Astrocyte of the cerebellum (primary cell): ENCODE measurements at regions not wholly inside any gene's neighbourhood (a gene's known extent, or its start where the extent isn't known, plus 50 kb on each side); places are given as distances from the start of the nearest gene placed in this dataset.

Experiments used
- DNase-seq: peaks from one replicate; pipeline ENCODE4 v3.0.0-alpha.2; 2011; ENCODE audit warnings: low read depth
- H3K4me3 ChIP-seq: 2 replicates; pipeline ENCODE4 v1.5.1; 2011; ENCODE audit warnings: mild to moderate bottlenecking, low read depth, low read length, moderate library complexity
- in situ Hi-C: cut with HindIII; loops from 2 replicates; pipeline ENCODE4 v1.10.0; 2017; ENCODE audit warnings: low sequenced_read_pairs
- TF ChIP-seq, protein P1 (sequence below): IDR thresholded peaks from 2 replicates; pipeline ENCODE4 v1.5.1; 2012; ENCODE audit warnings: low read length, low read depth, moderate library complexity, mild to moderate bottlenecking; ENCODE audit errors: missing control alignments

DNA sequence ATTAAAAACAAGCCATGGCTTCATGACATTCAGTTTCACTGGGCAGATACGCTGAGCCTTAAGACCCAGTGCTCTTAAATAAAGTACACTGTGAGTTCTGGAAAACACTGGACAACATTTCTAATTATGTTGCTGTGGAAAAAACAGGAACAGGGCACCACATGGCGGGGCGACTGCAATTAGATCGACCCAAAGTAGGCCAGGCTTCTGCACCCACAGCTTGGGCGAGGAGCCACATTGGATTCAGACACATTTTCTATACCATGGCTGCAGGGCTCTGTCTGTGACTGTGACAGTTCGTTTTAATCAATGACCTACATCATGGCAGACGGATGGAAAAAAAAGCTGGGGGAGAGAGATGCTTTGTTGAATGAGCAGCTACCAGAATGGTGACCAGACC, 227.2 kb upstream of the HS6ST1 start:
- TF ChIP-seq, protein P1, sequence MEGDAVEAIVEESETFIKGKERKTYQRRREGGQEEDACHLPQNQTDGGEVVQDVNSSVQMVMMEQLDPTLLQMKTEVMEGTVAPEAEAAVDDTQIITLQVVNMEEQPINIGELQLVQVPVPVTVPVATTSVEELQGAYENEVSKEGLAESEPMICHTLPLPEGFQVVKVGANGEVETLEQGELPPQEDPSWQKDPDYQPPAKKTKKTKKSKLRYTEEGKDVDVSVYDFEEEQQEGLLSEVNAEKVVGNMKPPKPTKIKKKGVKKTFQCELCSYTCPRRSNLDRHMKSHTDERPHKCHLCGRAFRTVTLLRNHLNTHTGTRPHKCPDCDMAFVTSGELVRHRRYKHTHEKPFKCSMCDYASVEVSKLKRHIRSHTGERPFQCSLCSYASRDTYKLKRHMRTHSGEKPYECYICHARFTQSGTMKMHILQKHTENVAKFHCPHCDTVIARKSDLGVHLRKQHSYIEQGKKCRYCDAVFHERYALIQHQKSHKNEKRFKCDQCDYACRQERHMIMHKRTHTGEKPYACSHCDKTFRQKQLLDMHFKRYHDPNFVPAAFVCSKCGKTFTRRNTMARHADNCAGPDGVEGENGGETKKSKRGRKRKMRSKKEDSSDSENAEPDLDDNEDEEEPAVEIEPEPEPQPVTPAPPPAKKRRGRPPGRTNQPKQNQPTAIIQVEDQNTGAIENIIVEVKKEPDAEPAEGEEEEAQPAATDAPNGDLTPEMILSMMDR, result no peak
- in situ Hi-C loops, result no loop called here

DNA sequence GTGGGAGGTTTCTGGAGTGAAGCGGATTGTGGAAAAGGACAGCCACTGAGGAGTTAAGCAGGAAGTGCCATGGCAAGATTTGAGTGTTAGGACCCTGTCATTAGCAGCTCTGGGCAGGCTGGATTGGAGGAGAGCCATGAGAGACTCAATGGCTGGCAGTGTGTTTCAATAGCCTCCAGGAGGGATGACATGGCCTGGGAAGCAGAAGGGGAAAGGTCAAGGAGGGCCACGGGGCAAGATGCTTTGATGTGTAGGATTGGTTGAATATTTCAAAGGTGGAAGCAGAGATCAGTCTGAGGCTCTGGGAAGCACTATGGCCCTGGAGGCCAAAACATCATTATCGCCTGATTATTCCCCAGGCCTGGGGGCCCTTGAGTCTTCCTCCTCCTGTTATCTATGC, 229.0 kb upstream of the HS6ST1 start:
- TF ChIP-seq, protein P1, result no peak
- DNase-seq, result no peak
- in situ Hi-C loops, result no loop called here
- no peak overlapping the region for H3K4me3 ChIP-seq

More for the DNA sequence above, 227.2 kb upstream of the HS6ST1 start:
- DNase-seq, result no peak
- H3K4me3 ChIP-seq, result no peak overlapping the region

DNA sequence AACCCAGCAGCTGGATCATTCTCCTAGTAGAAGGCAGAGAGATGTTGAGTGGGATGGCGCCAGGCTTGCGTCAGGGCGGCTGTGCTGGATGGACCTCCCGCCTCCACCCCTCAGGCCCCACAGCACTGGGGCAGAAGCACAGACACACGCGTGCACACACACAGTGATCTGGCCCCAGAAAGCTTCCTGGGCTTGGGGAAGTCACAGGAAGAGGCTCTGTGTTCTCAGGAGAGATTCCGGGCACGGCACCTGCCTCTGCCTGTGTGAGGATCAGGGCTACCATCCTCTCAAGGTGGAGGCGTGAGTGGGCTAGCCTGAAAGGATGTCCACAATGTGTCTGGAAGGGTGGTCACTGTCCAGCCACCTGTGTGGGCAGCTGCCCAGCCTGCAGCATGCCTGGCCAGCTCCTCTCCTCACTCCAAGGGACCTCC, 229.8 kb upstream of the HS6ST1 start:
- no peak overlapping the region for H3K4me3 ChIP-seq
- in situ Hi-C loops, result no loop called here
- DNase-seq, result no peak
- TF ChIP-seq, protein P1, result no peak

DNA sequence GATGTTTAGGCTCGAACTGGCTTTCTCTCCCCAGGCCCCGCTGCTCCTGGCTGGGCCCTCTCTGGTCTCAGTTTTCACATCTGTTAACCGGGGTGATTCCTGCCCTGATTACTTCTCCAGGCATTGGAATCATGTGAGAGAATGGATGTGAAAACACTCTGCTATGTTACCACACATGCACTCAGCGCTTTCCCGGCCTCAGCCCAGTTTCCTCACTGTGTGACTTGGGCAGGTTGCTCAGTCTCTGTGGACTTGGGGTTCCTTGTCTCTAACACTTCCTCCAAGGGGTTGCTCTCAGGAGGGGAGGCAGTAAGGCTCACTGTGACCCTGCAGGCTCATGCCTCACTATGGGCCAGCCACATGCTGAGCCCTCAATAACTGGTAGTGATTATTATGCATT, 230.4 kb upstream of the HS6ST1 start:
- TF ChIP-seq, protein P1, result no peak
- no peak for DNase-seq
- in situ Hi-C loops, result no loop called here
- H3K4me3 ChIP-seq, result no peak overlapping the region

DNA sequence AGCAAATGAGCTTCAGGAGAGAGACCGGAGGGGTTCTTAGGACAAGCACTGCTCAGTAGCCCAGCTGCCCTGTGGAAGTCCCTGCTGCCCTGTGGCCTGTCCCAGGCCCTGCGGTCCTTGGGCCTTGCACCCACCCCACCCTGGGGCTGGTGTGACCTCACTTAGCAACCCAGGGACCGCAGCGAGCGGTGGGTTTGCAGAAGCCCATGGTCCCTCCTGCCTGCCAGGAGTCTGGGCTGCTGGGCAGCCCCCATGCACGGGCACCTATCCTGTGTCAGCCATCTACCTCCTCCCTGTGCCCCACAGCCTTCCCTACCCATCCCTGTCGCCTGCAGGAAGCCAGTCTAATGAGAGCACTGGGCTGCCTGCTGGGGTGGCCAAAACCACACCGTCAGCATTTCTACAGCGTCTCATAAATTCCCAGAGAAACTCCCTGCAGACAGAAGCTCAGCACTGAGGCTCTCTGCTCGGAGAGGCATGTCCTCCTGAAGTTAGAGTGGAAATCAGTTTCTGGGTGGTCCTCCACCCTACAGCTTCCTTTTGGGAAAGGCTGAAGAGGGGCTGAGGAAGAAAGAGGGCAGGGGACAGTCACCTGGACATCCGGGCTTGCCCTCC, 231.1 kb upstream of the HS6ST1 start:
- TF ChIP-seq, protein P1, result no peak
- DNase-seq, result no peak

DNA sequence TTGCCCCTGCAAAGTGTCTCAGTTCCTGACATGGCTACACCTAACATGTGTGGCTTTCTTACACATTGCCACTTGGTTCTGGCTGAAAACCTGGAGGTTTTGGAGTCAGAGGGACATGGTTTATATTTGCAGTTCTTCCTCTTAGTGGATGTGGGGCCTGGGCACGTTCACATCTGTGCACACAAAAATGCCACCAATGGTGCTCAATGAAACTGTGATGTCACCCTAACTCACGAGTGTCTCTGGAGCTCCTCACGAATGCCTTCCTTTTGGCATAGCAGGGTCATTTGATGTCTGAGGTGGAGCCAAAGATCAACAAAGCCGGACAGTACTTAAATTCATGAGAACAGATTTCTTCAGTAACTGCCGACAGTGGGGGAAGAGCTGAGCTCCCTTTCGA, 231.7 kb upstream of the HS6ST1 start:
- TF ChIP-seq, protein P1, result no peak
- no peak for DNase-seq
- in situ Hi-C loops, result no loop called here
- H3K4me3 ChIP-seq, result no peak overlapping the region

More for the DNA sequence above, 231.1 kb upstream of the HS6ST1 start:
- no peak overlapping the region for H3K4me3 ChIP-seq
- in situ Hi-C loops, result no loop called here
